NB4 (cell line): ENCODE measurements at regions not wholly inside any gene's neighbourhood (a gene's known extent, or its start where the extent isn't known, plus 50 kb on each side); places are given as distances from the start of the nearest gene placed in this dataset.

Experiments used
- MAX ChIP-seq: IDR thresholded peaks from 2 replicates; pipeline ENCODE4 v1.6.1; 2011; ENCODE audit warnings: low read depth, low read length
- MYC ChIP-seq: IDR thresholded peaks from 2 replicates; pipeline ENCODE4 v1.6.1; 2011; ENCODE audit warnings: low read depth, low read length
- POLR2A ChIP-seq: IDR thresholded peaks from 2 replicates; pipeline ENCODE4 v1.6.1; 2011; ENCODE audit warnings: mild to moderate bottlenecking; ENCODE audit not compliant: insufficient read length; ENCODE audit errors: extremely low read depth
- TF ChIP-seq, protein P1 (sequence below): IDR thresholded peaks from one replicate; pipeline ENCODE4 v1.5.1; 2012; ENCODE audit warnings: low read depth, low read length

GRCh38 chr3:124372775-124373174 is 357.5 kb upstream of the UMPS start:
- TF ChIP-seq POLR2A = no peak
- TF ChIP-seq, protein P1, sequence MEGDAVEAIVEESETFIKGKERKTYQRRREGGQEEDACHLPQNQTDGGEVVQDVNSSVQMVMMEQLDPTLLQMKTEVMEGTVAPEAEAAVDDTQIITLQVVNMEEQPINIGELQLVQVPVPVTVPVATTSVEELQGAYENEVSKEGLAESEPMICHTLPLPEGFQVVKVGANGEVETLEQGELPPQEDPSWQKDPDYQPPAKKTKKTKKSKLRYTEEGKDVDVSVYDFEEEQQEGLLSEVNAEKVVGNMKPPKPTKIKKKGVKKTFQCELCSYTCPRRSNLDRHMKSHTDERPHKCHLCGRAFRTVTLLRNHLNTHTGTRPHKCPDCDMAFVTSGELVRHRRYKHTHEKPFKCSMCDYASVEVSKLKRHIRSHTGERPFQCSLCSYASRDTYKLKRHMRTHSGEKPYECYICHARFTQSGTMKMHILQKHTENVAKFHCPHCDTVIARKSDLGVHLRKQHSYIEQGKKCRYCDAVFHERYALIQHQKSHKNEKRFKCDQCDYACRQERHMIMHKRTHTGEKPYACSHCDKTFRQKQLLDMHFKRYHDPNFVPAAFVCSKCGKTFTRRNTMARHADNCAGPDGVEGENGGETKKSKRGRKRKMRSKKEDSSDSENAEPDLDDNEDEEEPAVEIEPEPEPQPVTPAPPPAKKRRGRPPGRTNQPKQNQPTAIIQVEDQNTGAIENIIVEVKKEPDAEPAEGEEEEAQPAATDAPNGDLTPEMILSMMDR = no peak
- no peak for TF ChIP-seq MYC
- TF ChIP-seq MAX = no peak
